IMR-90 (cell line): ENCODE measurements at regions not wholly inside any gene's neighbourhood (a gene's known extent, or its start where the extent isn't known, plus 50 kb on each side); places are given as distances from the start of the nearest gene placed in this dataset.

Source experiments
- BHLHE40 ChIP-seq: fragments of 150-350 bp; IDR thresholded peaks from 2 replicates; pipeline ENCODE4 v1.6.1; 2016; ENCODE audit warnings: mild to moderate bottlenecking, low read depth, low read length
- CEBPB ChIP-seq: IDR thresholded peaks from 2 replicates; pipeline ENCODE4 v1.6.1; 2012; ENCODE audit warnings: low read depth, low read length, improper control_type of control experiment
- CHD1 ChIP-seq: IDR thresholded peaks from 2 replicates; pipeline ENCODE4 v1.6.1; 2012; ENCODE audit warnings: low read depth, low read length, improper control_type of control experiment
- MAFK ChIP-seq: IDR thresholded peaks from 2 replicates; pipeline ENCODE4 v1.6.1; 2012; ENCODE audit warnings: low read depth, low read length, improper control_type of control experiment
- MXI1 ChIP-seq: IDR thresholded peaks from 2 replicates; pipeline ENCODE4 v1.6.1; 2012; ENCODE audit warnings: low read depth, mild to moderate bottlenecking, low read length, moderate library complexity, borderline replicate concordance
- NFE2L2 ChIP-seq: fragments of 150-350 bp; IDR thresholded peaks from 2 replicates; pipeline ENCODE4 v1.6.1; 2016; ENCODE audit warnings: low read depth, mild to moderate bottlenecking, low read length
- POLR2A ChIP-seq: IDR thresholded peaks from 2 replicates; pipeline ENCODE4 v1.6.1; 2012; ENCODE audit warnings: mild to moderate bottlenecking, low read depth, low read length
- RAD21 ChIP-seq: IDR thresholded peaks from 2 replicates; pipeline ENCODE4 v1.6.1; 2012; ENCODE audit warnings: low read length, improper control_type of control experiment
- TF ChIP-seq, protein P1 (sequence below): conservative IDR thresholded peaks from 2 replicates; pipeline ENCODE4 v1.5.1; 2012; ENCODE audit warnings: mild to moderate bottlenecking, low read depth, low read length, improper control_type of control experiment
- TF ChIP-seq, protein P2 (sequence below): fragments of 150-350 bp; IDR thresholded peaks from 2 replicates; pipeline ENCODE4 v1.6.1; 2017; ENCODE audit warnings: mild to moderate bottlenecking, antibody characterized with exemption, low read length, low read depth
- TF ChIP-seq, protein P3 (sequence below): fragments of 150-350 bp; IDR thresholded peaks from 2 replicates; pipeline ENCODE4 v1.6.1; 2016; ENCODE audit warnings: low read depth, mild to moderate bottlenecking, low read length, moderate library complexity, borderline replicate concordance

DNA sequence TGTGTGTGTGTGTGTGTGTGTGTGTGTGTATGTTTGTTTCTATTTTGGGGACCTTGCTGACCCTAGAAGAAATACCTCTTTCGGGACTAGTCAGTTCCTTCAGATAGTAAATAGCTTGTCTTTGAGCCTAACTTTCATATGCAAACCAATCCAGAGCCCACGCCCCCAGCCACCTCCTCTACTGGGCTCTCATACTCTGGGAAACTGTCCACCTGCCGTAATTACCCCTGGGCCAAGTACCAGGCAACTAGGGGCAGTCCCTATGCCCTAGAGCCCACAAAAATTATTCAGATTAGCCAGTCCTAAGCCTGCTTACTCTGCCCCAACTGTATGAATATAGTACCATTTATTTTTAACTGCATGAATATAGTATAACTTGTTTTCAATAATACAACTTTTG is 970.4 kb downstream of the EPHA4 start:
- TF ChIP-seq, protein P1, sequence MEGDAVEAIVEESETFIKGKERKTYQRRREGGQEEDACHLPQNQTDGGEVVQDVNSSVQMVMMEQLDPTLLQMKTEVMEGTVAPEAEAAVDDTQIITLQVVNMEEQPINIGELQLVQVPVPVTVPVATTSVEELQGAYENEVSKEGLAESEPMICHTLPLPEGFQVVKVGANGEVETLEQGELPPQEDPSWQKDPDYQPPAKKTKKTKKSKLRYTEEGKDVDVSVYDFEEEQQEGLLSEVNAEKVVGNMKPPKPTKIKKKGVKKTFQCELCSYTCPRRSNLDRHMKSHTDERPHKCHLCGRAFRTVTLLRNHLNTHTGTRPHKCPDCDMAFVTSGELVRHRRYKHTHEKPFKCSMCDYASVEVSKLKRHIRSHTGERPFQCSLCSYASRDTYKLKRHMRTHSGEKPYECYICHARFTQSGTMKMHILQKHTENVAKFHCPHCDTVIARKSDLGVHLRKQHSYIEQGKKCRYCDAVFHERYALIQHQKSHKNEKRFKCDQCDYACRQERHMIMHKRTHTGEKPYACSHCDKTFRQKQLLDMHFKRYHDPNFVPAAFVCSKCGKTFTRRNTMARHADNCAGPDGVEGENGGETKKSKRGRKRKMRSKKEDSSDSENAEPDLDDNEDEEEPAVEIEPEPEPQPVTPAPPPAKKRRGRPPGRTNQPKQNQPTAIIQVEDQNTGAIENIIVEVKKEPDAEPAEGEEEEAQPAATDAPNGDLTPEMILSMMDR: no peak
- TF ChIP-seq, protein P2, sequence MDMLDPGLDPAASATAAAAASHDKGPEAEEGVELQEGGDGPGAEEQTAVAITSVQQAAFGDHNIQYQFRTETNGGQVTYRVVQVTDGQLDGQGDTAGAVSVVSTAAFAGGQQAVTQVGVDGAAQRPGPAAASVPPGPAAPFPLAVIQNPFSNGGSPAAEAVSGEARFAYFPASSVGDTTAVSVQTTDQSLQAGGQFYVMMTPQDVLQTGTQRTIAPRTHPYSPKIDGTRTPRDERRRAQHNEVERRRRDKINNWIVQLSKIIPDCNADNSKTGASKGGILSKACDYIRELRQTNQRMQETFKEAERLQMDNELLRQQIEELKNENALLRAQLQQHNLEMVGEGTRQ: no peak
- TF ChIP-seq CEBPB (no peak), POLR2A (no peak), NFE2L2 (no peak), RAD21 (no peak), MXI1 (no peak), MAFK (no peak), CHD1 (no peak), BHLHE40 (no peak)
- TF ChIP-seq, protein P3, sequence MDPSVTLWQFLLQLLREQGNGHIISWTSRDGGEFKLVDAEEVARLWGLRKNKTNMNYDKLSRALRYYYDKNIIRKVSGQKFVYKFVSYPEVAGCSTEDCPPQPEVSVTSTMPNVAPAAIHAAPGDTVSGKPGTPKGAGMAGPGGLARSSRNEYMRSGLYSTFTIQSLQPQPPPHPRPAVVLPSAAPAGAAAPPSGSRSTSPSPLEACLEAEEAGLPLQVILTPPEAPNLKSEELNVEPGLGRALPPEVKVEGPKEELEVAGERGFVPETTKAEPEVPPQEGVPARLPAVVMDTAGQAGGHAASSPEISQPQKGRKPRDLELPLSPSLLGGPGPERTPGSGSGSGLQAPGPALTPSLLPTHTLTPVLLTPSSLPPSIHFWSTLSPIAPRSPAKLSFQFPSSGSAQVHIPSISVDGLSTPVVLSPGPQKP: no peak
